IMR-90 (cell line): ENCODE measurements at regions not wholly inside any gene's neighbourhood (a gene's known extent, or its start where the extent isn't known, plus 50 kb on each side); places are given as distances from the start of the nearest gene placed in this dataset.

Experiments used
- ATAC-seq: fragments of 200-7000 bp; cut with Tn5 transposase; 2 replicates; pipeline ENCODE4 v1.9.1; 2020; ENCODE audit warnings: low read depth, mild to moderate bottlenecking, moderate library complexity
- BruUV-seq: library from RNA; stranded (reverse); fragments of 400-500 nt; replicated peaks from 2 replicates; lab custom pipeline; 2021; lab: Mats Ljungman, UMichigan
- CTCF ChIA-PET: fragments of 300-600 bp; formaldehyde crosslinking; extraction: SDS; loops from one replicate; lab custom pipeline; 2021; ENCODE audit warnings: antibody characterized with exemption; lab: Yijun Ruan, JAX
- POLR2A ChIA-PET: fragments of 300-600 bp; sonication (Branson Sonifier 250); formaldehyde crosslinking; loops from one replicate; lab custom pipeline; 2022; ENCODE audit warnings: antibody characterized with exemption; ENCODE audit not compliant: unreplicated experiment; lab: Charles Lee
- DNase-seq: peaks from one replicate; pipeline ENCODE4 v3.0.0; 2013
- H2AFZ ChIP-seq: replicated peaks from 2 replicates; pipeline ENCODE3; 2013; ENCODE audit warnings: low read length, mild to moderate bottlenecking; ENCODE audit not compliant: poor library complexity
- H2AK5ac ChIP-seq: 2 replicates; pipeline ENCODE4 v1.6.1; 2013; ENCODE audit warnings: low read depth, low read length, inconsistent platforms
- H2AK9ac ChIP-seq: replicated peaks from 2 replicates; pipeline ENCODE3; 2013; ENCODE audit warnings: mild to moderate bottlenecking, low read depth, low read length, moderate library complexity; ENCODE audit not compliant: poor library complexity
- H2BK120ac ChIP-seq: 2 replicates; pipeline ENCODE4 v1.6.1; 2013; ENCODE audit warnings: low read depth, low read length, inconsistent platforms
- H2BK15ac ChIP-seq: 3 replicates; pipeline ENCODE4 v1.6.1; 2013; ENCODE audit warnings: low read depth, low read length, inconsistent platforms
- H2BK20ac ChIP-seq: 2 replicates; pipeline ENCODE4 v1.6.1; 2013; ENCODE audit warnings: low read depth, mild to moderate bottlenecking, inconsistent platforms, low read length, moderate library complexity
- H2BK5ac ChIP-seq: 2 replicates; pipeline ENCODE4 v1.6.1; 2013; ENCODE audit warnings: mild to moderate bottlenecking, low read depth, low read length, inconsistent platforms; ENCODE audit not compliant: poor library complexity, severe bottlenecking
- H3K14ac ChIP-seq: replicated peaks from 2 replicates; pipeline ENCODE4 v1.6.1; 2013; ENCODE audit warnings: low read depth, low read length, inconsistent platforms
- H3K18ac ChIP-seq: 2 replicates; pipeline ENCODE4 v1.6.1; 2013; ENCODE audit warnings: low read depth, low read length, control low read depth
- H3K23ac ChIP-seq: 2 replicates; pipeline ENCODE4 v1.6.1; 2013; ENCODE audit warnings: low read depth, low read length, inconsistent platforms
- H3K27ac ChIP-seq: 2 replicates; pipeline ENCODE4 v1.5.1; 2013; ENCODE audit warnings: mild to moderate bottlenecking, control low read depth, low read length; ENCODE audit not compliant: insufficient read depth
- H3K27me3 ChIP-seq: 2 replicates; pipeline ENCODE4 v1.6.1; 2013; ENCODE audit warnings: low read length; ENCODE audit not compliant: control insufficient read depth, insufficient read depth
- H3K36me3 ChIP-seq: 2 replicates; pipeline ENCODE4 v1.6.1; 2013; ENCODE audit warnings: low read length, mixed read lengths; ENCODE audit not compliant: control insufficient read depth, insufficient read depth
- H3K4ac ChIP-seq: 2 replicates; pipeline ENCODE4 v1.6.1; 2013; ENCODE audit warnings: low read depth, low read length, inconsistent platforms
- H3K4me1 ChIP-seq: 2 replicates; pipeline ENCODE4 v1.6.1; 2013; ENCODE audit warnings: low read length, mixed read lengths; ENCODE audit not compliant: control insufficient read depth, insufficient read depth
- H3K4me2 ChIP-seq: 2 replicates; pipeline ENCODE4 v1.6.1; 2013; ENCODE audit warnings: low read depth, mild to moderate bottlenecking, control low read depth, low read length, moderate library complexity
- H3K4me3 ChIP-seq: 2 replicates; pipeline ENCODE4 v1.5.1; 2013; ENCODE audit warnings: low read depth, mild to moderate bottlenecking, control low read depth, low read length, moderate library complexity; ENCODE audit not compliant: insufficient read depth
- H3K56ac ChIP-seq: 2 replicates; pipeline ENCODE4 v1.6.1; 2013; ENCODE audit warnings: low read length, inconsistent platforms; ENCODE audit not compliant: insufficient read depth; ENCODE audit errors: extremely low read depth
- H3K79me1 ChIP-seq, 2 experiments: 2 replicates each; pipeline ENCODE4 v1.6.1; 2013; ENCODE audit warnings: low read length in 2 of 2, inconsistent platforms in 1 of 2, low read depth in 1 of 2
- H3K9ac ChIP-seq: 2 replicates; pipeline ENCODE4 v1.6.1; 2013; ENCODE audit warnings: low read depth, low read length, control low read depth
- H3K9me1 ChIP-seq: 2 replicates; pipeline ENCODE4 v1.6.1; 2013; ENCODE audit warnings: low read length, inconsistent platforms; ENCODE audit not compliant: insufficient read depth
- H3K9me3 ChIP-seq: 2 replicates; pipeline ENCODE4 v1.6.1; 2013; ENCODE audit warnings: low read length; ENCODE audit not compliant: control insufficient read depth, insufficient read depth
- H4K20me1 ChIP-seq: 2 replicates; pipeline ENCODE4 v1.6.1; 2013; ENCODE audit warnings: low read length, inconsistent platforms; ENCODE audit not compliant: insufficient read depth
- H4K5ac ChIP-seq: 2 replicates; pipeline ENCODE4 v1.6.1; 2013; ENCODE audit warnings: mild to moderate bottlenecking, low read depth, low read length, control low read depth
- H4K8ac ChIP-seq, 2 experiments: 2 replicates each; pipeline ENCODE4 v1.6.1; 2013; ENCODE audit warnings: low read depth in 2 of 2, low read length in 2 of 2, control low read depth in 1 of 2, inconsistent platforms in 1 of 2
- H4K91ac ChIP-seq: 2 replicates; pipeline ENCODE4 v1.6.1; 2013; ENCODE audit warnings: low read depth, low read length, inconsistent platforms; ENCODE audit not compliant: insufficient read depth
- BHLHE40 ChIP-seq: fragments of 150-350 bp; IDR thresholded peaks from 2 replicates; pipeline ENCODE4 v1.6.1; 2016; ENCODE audit warnings: mild to moderate bottlenecking, low read depth, low read length
- CEBPB ChIP-seq: IDR thresholded peaks from 2 replicates; pipeline ENCODE4 v1.6.1; 2012; ENCODE audit warnings: low read depth, low read length, improper control_type of control experiment
- CHD1 ChIP-seq: IDR thresholded peaks from 2 replicates; pipeline ENCODE4 v1.6.1; 2012; ENCODE audit warnings: low read depth, low read length, improper control_type of control experiment
- FOS ChIP-seq: fragments of 150-350 bp; IDR thresholded peaks from 2 replicates; pipeline ENCODE4 v1.6.1; 2016; ENCODE audit warnings: low read depth, low read length
- MAFK ChIP-seq: IDR thresholded peaks from 2 replicates; pipeline ENCODE4 v1.6.1; 2012; ENCODE audit warnings: low read depth, low read length, improper control_type of control experiment
- MAZ ChIP-seq: IDR thresholded peaks from 2 replicates; pipeline ENCODE4 v1.6.1; 2012; ENCODE audit warnings: low read depth, mild to moderate bottlenecking, low read length, improper control_type of control experiment, moderate library complexity, borderline replicate concordance
- MXI1 ChIP-seq: IDR thresholded peaks from 2 replicates; pipeline ENCODE4 v1.6.1; 2012; ENCODE audit warnings: low read depth, mild to moderate bottlenecking, low read length, moderate library complexity, borderline replicate concordance
- NFE2L2 ChIP-seq: fragments of 150-350 bp; IDR thresholded peaks from 2 replicates; pipeline ENCODE4 v1.6.1; 2016; ENCODE audit warnings: low read depth, mild to moderate bottlenecking, low read length
- POLR2A ChIP-seq: IDR thresholded peaks from 2 replicates; pipeline ENCODE4 v1.6.1; 2012; ENCODE audit warnings: mild to moderate bottlenecking, low read depth, low read length
- RAD21 ChIP-seq: IDR thresholded peaks from 2 replicates; pipeline ENCODE4 v1.6.1; 2012; ENCODE audit warnings: low read length, improper control_type of control experiment
- RCOR1 ChIP-seq: IDR thresholded peaks from 2 replicates; pipeline ENCODE4 v1.6.1; 2012; ENCODE audit warnings: mild to moderate bottlenecking, low read length, improper control_type of control experiment; ENCODE audit not compliant: insufficient replicate concordance
- RFX5 ChIP-seq: IDR thresholded peaks from 2 replicates; pipeline ENCODE4 v1.8.0; 2012; ENCODE audit warnings: low read depth, mild to moderate bottlenecking, low read length, moderate library complexity
- SMC3 ChIP-seq: fragments of 150-350 bp; IDR thresholded peaks from 2 replicates; pipeline ENCODE4 v1.6.1; 2016; ENCODE audit warnings: low read depth, mild to moderate bottlenecking, antibody characterized with exemption, low read length, moderate library complexity
- WGBS, 2 experiments: methylation state at CpG; one replicate each; pipeline versions ENCODE4 v1.1.5 to v1.1.7; 2013; ENCODE audit warnings: missing lambda C conversion rate in 2 of 2; ENCODE audit not compliant: insufficient read length in 1 of 2; ENCODE audit errors: extremely low coverage in 2 of 2; 5-methylcytosine and 5-hydroxymethylcytosine counted together
- dilution Hi-C: fragments of 300-500 bp; cut with HindIII; formaldehyde crosslinking; loops from one replicate; pipeline ENCODE4 v1.14.3; 2018; ENCODE audit warnings: low sequenced_read_pairs; ENCODE audit not compliant: unreplicated experiment
- in situ Hi-C: fragments of 300-500 bp; cut with MboI; formaldehyde crosslinking; loops from 3 replicates; pipeline ENCODE4 v1.14.3; 2019; ENCODE audit warnings: low sequenced_read_pairs, inconsistent platforms, mixed read lengths
- intact Hi-C: fragments of 100-400 bp; cut with micrococcal nuclease; formaldehyde crosslinking; loops from 2 replicates; pipeline ENCODE4 v1.10.0; 2022
- TF ChIP-seq, protein P1 (sequence below): conservative IDR thresholded peaks from 2 replicates; pipeline ENCODE4 v1.5.1; 2012; ENCODE audit warnings: mild to moderate bottlenecking, low read depth, low read length, improper control_type of control experiment
- TF ChIP-seq, protein P2 (sequence below): fragments of 150-350 bp; IDR thresholded peaks from 2 replicates; pipeline ENCODE4 v1.6.1; 2016; ENCODE audit warnings: low read depth, mild to moderate bottlenecking, low read length, moderate library complexity, borderline replicate concordance
- TF ChIP-seq, protein P3 (sequence below): fragments of 150-350 bp; IDR thresholded peaks from 2 replicates; pipeline ENCODE4 v1.6.1; 2017; ENCODE audit warnings: mild to moderate bottlenecking, antibody characterized with exemption, low read length, low read depth

DNA sequence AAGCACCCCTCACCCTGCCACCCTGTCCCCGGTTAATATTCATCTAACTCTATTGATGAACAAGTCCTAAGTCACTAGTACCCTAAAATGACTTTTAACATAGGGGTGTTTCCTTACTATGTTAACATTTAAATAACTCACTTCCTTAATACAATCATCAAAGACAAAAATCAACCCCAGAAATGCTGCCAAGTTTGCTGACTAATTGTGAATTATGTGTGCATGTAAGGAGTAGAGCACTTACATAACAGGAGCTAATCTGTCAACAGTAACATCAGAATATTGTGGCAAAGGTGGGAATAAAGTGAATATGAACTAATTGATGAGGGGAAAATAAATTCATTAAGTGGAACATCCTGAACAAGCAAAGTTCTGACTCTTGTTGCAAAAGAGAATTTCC lies 81.4 kb upstream of the ERBB4 start:
- H3K14ac ChIP-seq, result no peak overlapping the region
- no peak overlapping the region for H3K4me2 ChIP-seq
- H3K9me3 ChIP-seq, result no peaks in the 10 kb centered on the region
- no CpG with 5 or more reads among the region's 1 CpG for WGBS, 2 experiments
- H3K4ac ChIP-seq, result no peak overlapping the region
- H2BK5ac ChIP-seq, result no peak overlapping the region
- BruUV-seq, result no TSS peak
- H2AK5ac ChIP-seq, result no peak overlapping the region
- H2BK15ac ChIP-seq, result no peak overlapping the region
- H3K36me3 ChIP-seq, result no peaks in the 10 kb centered on the region
- in situ Hi-C loops, result no loop called here
- ChIA-PET POLR2A (no interaction called here), CTCF (no interaction called here)
- H4K20me1 ChIP-seq, result no peaks in the 10 kb centered on the region
- H3K79me1 ChIP-seq, result no peaks in the 10 kb centered on the region
- no peak overlapping the region for H2AK9ac ChIP-seq
- no peak for TF ChIP-seq RAD21
- no peak for TF ChIP-seq RCOR1
- no peak for TF ChIP-seq RFX5
- TF ChIP-seq MAZ, result no peak
- no peak for TF ChIP-seq POLR2A
- TF ChIP-seq, protein P1, sequence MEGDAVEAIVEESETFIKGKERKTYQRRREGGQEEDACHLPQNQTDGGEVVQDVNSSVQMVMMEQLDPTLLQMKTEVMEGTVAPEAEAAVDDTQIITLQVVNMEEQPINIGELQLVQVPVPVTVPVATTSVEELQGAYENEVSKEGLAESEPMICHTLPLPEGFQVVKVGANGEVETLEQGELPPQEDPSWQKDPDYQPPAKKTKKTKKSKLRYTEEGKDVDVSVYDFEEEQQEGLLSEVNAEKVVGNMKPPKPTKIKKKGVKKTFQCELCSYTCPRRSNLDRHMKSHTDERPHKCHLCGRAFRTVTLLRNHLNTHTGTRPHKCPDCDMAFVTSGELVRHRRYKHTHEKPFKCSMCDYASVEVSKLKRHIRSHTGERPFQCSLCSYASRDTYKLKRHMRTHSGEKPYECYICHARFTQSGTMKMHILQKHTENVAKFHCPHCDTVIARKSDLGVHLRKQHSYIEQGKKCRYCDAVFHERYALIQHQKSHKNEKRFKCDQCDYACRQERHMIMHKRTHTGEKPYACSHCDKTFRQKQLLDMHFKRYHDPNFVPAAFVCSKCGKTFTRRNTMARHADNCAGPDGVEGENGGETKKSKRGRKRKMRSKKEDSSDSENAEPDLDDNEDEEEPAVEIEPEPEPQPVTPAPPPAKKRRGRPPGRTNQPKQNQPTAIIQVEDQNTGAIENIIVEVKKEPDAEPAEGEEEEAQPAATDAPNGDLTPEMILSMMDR, result no peak
- TF ChIP-seq MAFK, result no peak
- no peak for TF ChIP-seq SMC3
- no peak for TF ChIP-seq CHD1
- no peak for TF ChIP-seq MXI1
- no peak for TF ChIP-seq NFE2L2
- TF ChIP-seq CEBPB, result no peak
- TF ChIP-seq, protein P2, sequence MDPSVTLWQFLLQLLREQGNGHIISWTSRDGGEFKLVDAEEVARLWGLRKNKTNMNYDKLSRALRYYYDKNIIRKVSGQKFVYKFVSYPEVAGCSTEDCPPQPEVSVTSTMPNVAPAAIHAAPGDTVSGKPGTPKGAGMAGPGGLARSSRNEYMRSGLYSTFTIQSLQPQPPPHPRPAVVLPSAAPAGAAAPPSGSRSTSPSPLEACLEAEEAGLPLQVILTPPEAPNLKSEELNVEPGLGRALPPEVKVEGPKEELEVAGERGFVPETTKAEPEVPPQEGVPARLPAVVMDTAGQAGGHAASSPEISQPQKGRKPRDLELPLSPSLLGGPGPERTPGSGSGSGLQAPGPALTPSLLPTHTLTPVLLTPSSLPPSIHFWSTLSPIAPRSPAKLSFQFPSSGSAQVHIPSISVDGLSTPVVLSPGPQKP, result no peak
- no peak for TF ChIP-seq FOS
- TF ChIP-seq BHLHE40, result no peak
- TF ChIP-seq, protein P3, sequence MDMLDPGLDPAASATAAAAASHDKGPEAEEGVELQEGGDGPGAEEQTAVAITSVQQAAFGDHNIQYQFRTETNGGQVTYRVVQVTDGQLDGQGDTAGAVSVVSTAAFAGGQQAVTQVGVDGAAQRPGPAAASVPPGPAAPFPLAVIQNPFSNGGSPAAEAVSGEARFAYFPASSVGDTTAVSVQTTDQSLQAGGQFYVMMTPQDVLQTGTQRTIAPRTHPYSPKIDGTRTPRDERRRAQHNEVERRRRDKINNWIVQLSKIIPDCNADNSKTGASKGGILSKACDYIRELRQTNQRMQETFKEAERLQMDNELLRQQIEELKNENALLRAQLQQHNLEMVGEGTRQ, result no peak
- H3K23ac ChIP-seq, result no peak overlapping the region
- no peak overlapping the region for H3K56ac ChIP-seq
- H4K5ac ChIP-seq, result no peak overlapping the region
- H3K27me3 ChIP-seq, result no peaks in the 10 kb centered on the region
- no peak for ATAC-seq
- H3K9me1 ChIP-seq, result no peaks in the 10 kb centered on the region
- intact Hi-C loops, result no loop called here
- no peak overlapping the region for H3K9ac ChIP-seq
- dilution Hi-C loops, result no loop called here
- H3K4me3 ChIP-seq, result no peak overlapping the region
- H3K18ac ChIP-seq, result no peak overlapping the region
- no peak overlapping the region for H2AFZ ChIP-seq
- no peak overlapping the region for H4K91ac ChIP-seq
- no peaks in the 10 kb centered on the region for H3K4me1 ChIP-seq
- H4K8ac ChIP-seq, result no peak overlapping the region
- DNase-seq, result peak; percentile 19
- no peak overlapping the region for H2BK20ac ChIP-seq
- H2BK120ac ChIP-seq, result no peak overlapping the region
- no peak overlapping the region for H3K27ac ChIP-seq
